Endothelial cell of umbilical vein (primary cell): ENCODE measurements at regions not wholly inside any gene's neighbourhood (a gene's known extent, or its start where the extent isn't known, plus 50 kb on each side); places are given as distances from the start of the nearest gene placed in this dataset.

ENCODE experiments used
- EZH2 ChIP-seq: IDR thresholded peaks from 2 replicates; pipeline ENCODE4 v1.6.1; 2012; ENCODE audit warnings: borderline replicate concordance, low read depth, mild to moderate bottlenecking, moderate library complexity, low read length, inconsistent platforms; ENCODE audit not compliant: severe bottlenecking
- MYC ChIP-seq: IDR thresholded peaks from one replicate; pipeline ENCODE4 v1.6.1; 2011; ENCODE audit warnings: mild to moderate bottlenecking, low read depth, low read length
- TF ChIP-seq, protein P1 (sequence below), 2 donors: IDR thresholded peaks; 1 replicate in 1 of 2; 2 replicates in 1 of 2; pipeline ENCODE4 v1.5.1; 2011; ENCODE audit warnings: low read length in 2 of 2, mild to moderate bottlenecking in 2 of 2, moderate library complexity in 2 of 2, control low read depth in 1 of 2, inconsistent platforms in 1 of 2, low read depth in 1 of 2; ENCODE audit not compliant: insufficient read depth in 1 of 2; ENCODE audit errors: extremely low read depth in 1 of 2

DNA sequence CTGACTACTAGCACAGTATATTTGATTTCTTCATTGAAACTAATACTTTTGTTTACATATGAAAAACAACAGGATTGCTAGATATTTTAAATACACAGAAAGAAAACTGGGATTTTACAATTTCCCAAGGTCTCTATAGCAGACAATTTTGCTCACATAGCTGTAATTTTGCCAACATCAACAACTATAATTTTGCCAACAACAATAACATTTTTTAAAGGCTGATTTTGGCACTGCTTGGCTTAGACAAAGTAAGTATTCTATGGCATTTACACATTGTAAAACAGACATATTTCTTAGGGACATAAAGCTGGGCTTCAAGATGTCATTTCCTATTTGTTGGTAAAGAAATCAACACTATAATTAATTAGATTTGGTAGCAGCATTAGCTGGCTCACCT lies 922.1 kb downstream of the RAB28 start:
- TF ChIP-seq, protein P1, sequence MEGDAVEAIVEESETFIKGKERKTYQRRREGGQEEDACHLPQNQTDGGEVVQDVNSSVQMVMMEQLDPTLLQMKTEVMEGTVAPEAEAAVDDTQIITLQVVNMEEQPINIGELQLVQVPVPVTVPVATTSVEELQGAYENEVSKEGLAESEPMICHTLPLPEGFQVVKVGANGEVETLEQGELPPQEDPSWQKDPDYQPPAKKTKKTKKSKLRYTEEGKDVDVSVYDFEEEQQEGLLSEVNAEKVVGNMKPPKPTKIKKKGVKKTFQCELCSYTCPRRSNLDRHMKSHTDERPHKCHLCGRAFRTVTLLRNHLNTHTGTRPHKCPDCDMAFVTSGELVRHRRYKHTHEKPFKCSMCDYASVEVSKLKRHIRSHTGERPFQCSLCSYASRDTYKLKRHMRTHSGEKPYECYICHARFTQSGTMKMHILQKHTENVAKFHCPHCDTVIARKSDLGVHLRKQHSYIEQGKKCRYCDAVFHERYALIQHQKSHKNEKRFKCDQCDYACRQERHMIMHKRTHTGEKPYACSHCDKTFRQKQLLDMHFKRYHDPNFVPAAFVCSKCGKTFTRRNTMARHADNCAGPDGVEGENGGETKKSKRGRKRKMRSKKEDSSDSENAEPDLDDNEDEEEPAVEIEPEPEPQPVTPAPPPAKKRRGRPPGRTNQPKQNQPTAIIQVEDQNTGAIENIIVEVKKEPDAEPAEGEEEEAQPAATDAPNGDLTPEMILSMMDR (IDR thresholded peaks at IDR 0.05; ENCODE audit: extremely low read depth in 1 of 2, insufficient read depth in 1 of 2, low read depth in 1 of 2, low read length in 2 of 2), result no peak
- TF ChIP-seq EZH2 (no peak), MYC (no peak)
